Caki2 (cell line): ENCODE measurements at regions not wholly inside any gene's neighbourhood (a gene's known extent, or its start where the extent isn't known, plus 50 kb on each side); places are given as distances from the start of the nearest gene placed in this dataset.

Experiments used
- DNase-seq: peaks from one replicate; pipeline ENCODE4 v3.0.0-alpha.2; 2015; ENCODE audit warnings: low read depth
- in situ Hi-C: cut with HindIII; loops from 2 replicates; pipeline ENCODE4 v1.10.0; 2016; ENCODE audit warnings: low sequenced_read_pairs, low pct_unique_long_range_greater_than_20kb, mixed read lengths

GRCh38 chrX:78513971-78514738 is 145.0 kb downstream of the RTL3 start:
- in situ Hi-C loops: no loop called here

GRCh38 chrX:78506248-78506647 is 152.9 kb downstream of the RTL3 start:
- in situ Hi-C loops: no loop called here
- DNase-seq: no peak

More at GRCh38 chrX:78513971-78514738, 145.0 kb downstream of the RTL3 start:
- peak; percentile 82 for DNase-seq

- no peak for DNase-seq
- in situ Hi-C loops: no loop called here
Measured at GRCh38 chrX:78496483-78496882, 162.6 kb downstream of the RTL3 start.

DNA sequence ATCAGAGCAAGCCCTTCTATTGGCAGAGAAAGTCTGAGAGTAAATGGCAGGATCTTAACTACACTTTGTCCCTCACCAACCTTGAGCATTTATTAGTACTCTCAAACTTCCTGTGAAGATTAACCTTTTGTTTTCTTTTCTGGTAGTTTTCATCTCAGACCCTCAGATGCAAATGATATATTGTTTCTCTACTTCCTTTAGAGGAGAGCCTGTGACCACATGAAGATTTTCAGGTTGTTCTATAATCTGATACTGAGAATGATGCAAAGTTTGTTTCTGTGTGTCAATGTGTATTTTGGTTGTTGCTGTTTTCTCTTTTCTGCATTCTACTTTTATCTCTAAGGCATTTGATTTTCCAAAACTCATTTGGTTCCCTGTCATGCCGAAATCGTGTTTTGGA is 165.8 kb upstream of the CYSLTR1 start:
- in situ Hi-C loops: no loop called here

GRCh38 chrX:78476701-78477100 is 149.3 kb upstream of the CYSLTR1 start:
- no peak for DNase-seq

More for the DNA sequence above, 165.8 kb upstream of the CYSLTR1 start:
- DNase-seq: no peak

GRCh38 chrX:78456909-78457308 is 129.5 kb upstream of the CYSLTR1 start:
- in situ Hi-C loops: no loop called here
- DNase-seq: no peak

More at GRCh38 chrX:78476701-78477100, 149.3 kb upstream of the CYSLTR1 start:
- in situ Hi-C loops: no loop called here

DNA sequence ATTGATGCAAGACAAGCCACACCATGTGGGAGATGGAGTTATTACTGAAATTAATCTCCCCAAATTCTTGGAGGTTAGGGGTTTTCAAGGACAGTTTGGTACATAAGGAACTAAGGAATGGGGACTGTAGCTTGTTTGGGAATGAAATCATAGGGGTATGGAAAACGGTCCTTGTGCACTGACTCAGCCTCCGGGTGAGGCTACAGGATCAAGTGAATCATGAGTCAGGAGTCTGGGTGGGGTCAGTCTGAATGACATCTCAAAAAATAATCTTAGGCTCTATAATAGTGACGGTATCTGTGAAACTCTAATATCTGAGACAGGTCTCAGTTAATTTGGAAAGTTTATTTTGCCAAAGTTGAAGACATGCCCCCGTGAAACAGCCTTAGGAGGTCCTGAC is 128.5 kb upstream of the CYSLTR1 start:
- peak; percentile 7 for DNase-seq
- in situ Hi-C loops: no loop called here

GRCh38 chrX:78452356-78452755 is 124.9 kb upstream of the CYSLTR1 start:
- DNase-seq: no peak

DNA sequence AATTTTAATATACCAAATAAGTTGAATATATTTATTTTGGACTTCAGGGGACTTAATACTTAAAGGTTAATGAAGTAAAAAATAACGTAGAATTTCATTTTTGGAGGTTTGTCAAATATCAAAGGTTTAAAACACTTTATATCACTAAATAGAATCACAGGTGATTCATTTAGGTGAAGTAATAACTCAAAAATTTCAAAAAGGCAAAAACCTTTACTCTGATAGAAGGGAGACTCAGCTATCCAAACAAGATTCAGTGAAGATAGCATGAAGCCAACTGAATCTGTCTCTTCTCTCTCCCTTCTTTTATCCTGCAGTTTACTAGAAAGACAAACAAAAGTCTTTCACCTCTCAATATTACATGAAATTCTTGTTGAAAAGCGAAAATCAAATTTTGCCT is 110.2 kb upstream of the CYSLTR1 start:
- no peak for DNase-seq
- in situ Hi-C loops: no loop called here

More at GRCh38 chrX:78452356-78452755, 124.9 kb upstream of the CYSLTR1 start:
- in situ Hi-C loops: no loop called here

GRCh38 chrX:78429172-78429571 is 101.8 kb upstream of the CYSLTR1 start:
- in situ Hi-C loops: no loop called here
- no peak for DNase-seq

GRCh38 chrX:78388663-78389062 is 61.3 kb upstream of the CYSLTR1 start:
- DNase-seq: no peak
- in situ Hi-C loops: no loop called here

DNA sequence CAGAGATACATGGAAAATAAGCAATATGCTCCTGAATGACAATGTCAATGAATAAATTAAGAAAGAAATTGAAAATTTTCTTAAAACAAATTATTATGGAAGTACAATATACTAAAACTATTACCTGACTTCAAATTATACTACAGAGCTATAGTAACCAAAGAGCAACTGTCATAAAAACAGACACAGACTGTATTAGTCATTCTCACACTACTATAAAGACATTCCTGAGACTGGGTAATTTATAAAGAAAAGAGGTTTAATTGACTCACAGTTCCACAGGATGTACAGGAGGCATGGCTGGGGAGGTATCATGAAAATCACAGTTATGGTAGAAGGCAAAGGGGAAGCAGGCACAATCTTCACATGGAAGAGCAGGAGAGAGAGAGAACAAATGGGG is 60.0 kb upstream of the CYSLTR1 start:
- in situ Hi-C loops: no loop called here

GRCh38 chrX:78384486-78384885 is 57.1 kb upstream of the CYSLTR1 start:
- DNase-seq: no peak
- in situ Hi-C loops: no loop called here

More for the DNA sequence above, 60.0 kb upstream of the CYSLTR1 start:
- DNase-seq: no peak

- no peak for DNase-seq
- in situ Hi-C loops: no loop called here
Measured at GRCh38 chrX:78383594-78383993, 56.2 kb upstream of the CYSLTR1 start.

- DNase-seq: no peak
- in situ Hi-C loops: no loop called here
Measured at GRCh38 chrX:78378476-78379115, 51.2 kb upstream of the CYSLTR1 start.
